Urothelium cell line (cell line): ENCODE measurements at regions not wholly inside any gene's neighbourhood (a gene's known extent, or its start where the extent isn't known, plus 50 kb on each side); places are given as distances from the start of the nearest gene placed in this dataset.

Source experiments
- DNase-seq: peaks from one replicate; pipeline ENCODE4 v3.0.0; 2011; ENCODE audit warnings: low spot score, mixed read lengths
- FAIRE-seq: peaks from 2 replicates; lab custom pipeline; 2011; peaks lifted over from hg19 to GRCh38; lab: Jason Lieb, UNC

DNA sequence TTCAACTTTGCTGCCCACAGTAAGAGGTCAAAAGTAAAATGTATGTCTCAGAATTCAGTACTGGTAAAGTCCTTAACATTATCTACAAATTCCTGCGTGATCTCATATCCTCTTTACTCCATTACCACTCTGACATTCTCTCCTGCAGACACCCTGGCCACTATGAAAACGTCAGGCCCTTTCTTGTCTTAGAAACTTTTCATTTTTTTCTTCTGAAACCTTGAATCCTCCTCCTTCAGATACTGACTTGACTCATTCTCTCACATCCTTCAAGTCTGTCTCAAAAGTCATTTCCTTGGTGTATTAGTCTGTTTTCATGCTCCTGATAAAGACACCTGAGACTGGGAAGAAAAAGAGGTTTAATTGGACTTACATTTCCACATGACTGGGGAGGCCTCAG, 262.3 kb downstream of the POU4F1 start:
- DNase-seq = no peak
- no peak for FAIRE-seq

GRCh38 chr13:78339927-78340326, 263.4 kb downstream of the POU4F1 start:
- FAIRE-seq (no peak), DNase-seq (no peak)

DNA sequence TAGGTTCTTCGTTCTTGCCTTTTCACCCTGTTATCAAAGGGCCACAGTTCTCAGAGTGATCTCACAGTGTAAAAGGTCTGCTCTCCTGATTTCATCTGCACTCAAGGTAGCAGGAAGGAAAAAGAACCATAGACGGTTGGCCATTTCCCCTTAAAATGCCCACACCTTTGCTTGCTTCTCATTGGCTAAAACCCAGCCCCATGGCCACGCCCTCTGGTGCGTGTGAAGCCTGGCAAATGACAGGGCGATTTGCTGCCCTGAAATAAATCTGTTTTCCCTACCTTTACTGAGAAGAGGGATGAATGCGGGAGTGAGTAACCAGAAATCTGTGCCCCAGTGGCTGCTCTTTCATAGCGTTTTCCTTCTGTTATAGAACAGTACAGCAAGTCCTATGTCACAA, 269.3 kb downstream of the POU4F1 start:
- DNase-seq = no peak
- FAIRE-seq = no peak

GRCh38 chr13:78326633-78327032, 276.7 kb downstream of the POU4F1 start:
- FAIRE-seq (no peak), DNase-seq (peak; percentile 18)

- no peak for DNase-seq
- FAIRE-seq = no peak
Observed at GRCh38 chr13:78325585-78325984, 277.8 kb downstream of the POU4F1 start.

GRCh38 chr13:78323848-78324247, 279.5 kb downstream of the POU4F1 start:
- FAIRE-seq (no peak), DNase-seq (peak; percentile 12)

- no peak for FAIRE-seq
- no peak for DNase-seq
Observed at GRCh38 chr13:78323040-78323439, 280.3 kb downstream of the POU4F1 start.

DNA sequence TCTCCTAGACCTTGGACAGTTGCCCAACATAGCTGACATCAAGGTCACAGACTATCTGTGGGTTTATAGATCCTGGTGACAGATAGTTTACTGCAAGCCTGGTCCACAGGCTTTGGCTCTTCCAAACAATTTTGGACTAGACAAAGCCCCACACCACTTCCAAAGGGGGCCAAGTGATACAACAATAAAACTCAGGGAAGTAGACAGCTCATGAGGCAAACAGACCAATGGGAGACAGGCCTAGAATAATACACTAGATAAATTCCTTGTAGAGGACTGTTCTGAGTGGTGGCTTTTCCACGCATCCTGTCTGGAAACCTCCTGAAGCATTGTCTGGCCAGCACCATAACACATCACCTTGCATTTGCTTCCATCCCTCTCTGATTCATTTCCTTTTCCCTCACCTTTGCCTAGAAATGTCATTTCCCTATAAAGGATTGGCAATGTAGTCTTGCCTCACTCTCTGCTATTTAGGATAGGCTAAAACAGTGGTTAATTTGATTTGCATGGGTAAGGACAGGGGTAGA, 284.2 kb downstream of the POU4F1 start:
- FAIRE-seq (no peak), DNase-seq (no peak)

DNA sequence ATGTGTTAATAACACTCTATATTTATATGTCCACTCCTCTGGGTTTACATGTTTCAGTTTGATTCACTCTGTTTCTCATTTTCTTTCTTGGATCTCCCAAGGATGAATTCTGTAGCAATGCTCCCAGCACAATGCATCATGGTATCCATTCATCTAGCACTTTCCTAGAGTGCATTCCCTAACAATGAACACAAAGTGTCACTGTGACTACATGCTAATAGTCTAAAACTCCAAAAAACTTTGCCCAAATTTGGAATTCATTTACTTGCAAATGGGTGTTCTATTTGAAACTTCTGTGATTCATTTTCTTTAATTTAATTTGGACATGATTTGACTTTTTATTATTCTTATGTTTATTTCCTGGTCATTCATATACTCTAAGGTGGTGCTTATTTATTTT, 286.3 kb downstream of the POU4F1 start:
- FAIRE-seq (no peak), DNase-seq (no peak)

GRCh38 chr13:78309497-78310180, 293.7 kb downstream of the POU4F1 start:
- DNase-seq (no peak), FAIRE-seq (no peak)

- FAIRE-seq = no peak
Observed at GRCh38 chr13:78306519-78307206, 296.7 kb downstream of the POU4F1 start.

GRCh38 chr13:78305171-78305570, 298.2 kb downstream of the POU4F1 start:
- no peak for FAIRE-seq
- no peak for DNase-seq

More at GRCh38 chr13:78306519-78307206, 296.7 kb downstream of the POU4F1 start:
- DNase-seq = no peak

- no peak for DNase-seq
- no peak for FAIRE-seq
Observed at GRCh38 chr13:78299832-78300623, 303.3 kb downstream of the POU4F1 start.

- no peak for FAIRE-seq
Observed at GRCh38 chr13:78298657-78299056, 304.7 kb downstream of the POU4F1 start.

GRCh38 chr13:78286748-78287147, 316.6 kb downstream of the POU4F1 start:
- no peak for FAIRE-seq
- DNase-seq = no peak

More at GRCh38 chr13:78298657-78299056, 304.7 kb downstream of the POU4F1 start:
- DNase-seq = no peak

GRCh38 chr13:78265098-78265497, 338.3 kb downstream of the POU4F1 start:
- no peak for FAIRE-seq
- no peak for DNase-seq

DNA sequence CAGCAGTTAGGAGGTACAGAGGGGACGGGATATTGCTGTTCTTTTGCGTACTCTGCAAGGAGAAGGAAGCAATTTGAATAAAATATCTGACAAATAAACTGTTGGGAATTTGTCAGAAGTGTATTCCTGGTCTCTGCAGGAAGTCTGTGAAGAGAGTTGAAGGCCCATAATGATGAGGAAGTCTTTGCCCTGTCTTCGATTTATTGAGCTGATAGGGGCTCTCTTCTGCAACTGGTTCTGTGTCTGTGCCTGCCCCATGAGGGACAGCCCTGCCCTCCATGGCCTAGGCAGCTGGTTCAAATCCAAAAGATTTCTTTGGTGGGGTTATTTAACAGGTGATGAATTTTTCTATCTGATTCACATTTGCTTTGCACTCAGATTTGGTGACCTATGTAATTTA, 339.7 kb upstream of the EDNRB start:
- DNase-seq (no peak), FAIRE-seq (no peak)

GRCh38 chr13:78256484-78256883, 337.9 kb upstream of the EDNRB start:
- FAIRE-seq (no peak), DNase-seq (no peak)

GRCh38 chr13:78254113-78254512, 335.5 kb upstream of the EDNRB start:
- no peak for FAIRE-seq
- DNase-seq = no peak

DNA sequence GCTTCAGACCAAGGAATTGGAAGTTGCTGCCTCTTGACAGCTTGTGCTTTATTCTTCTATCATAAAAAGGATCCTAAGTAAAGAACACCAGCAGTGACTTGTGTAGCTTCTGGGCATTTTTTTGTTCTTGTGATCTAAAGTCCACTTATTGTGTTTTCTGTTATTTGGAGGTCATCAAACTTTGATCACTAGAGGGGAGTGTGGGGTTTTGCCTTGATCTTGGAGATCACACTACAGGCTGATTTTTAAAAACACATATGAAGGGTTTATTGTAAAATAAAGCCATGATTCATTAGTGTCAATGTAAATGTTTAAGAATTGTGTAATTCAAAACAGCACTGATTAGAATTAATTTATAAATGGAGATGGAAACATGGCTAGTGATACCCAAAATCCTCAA, 328.7 kb upstream of the EDNRB start:
- DNase-seq = no peak
- no peak for FAIRE-seq

DNA sequence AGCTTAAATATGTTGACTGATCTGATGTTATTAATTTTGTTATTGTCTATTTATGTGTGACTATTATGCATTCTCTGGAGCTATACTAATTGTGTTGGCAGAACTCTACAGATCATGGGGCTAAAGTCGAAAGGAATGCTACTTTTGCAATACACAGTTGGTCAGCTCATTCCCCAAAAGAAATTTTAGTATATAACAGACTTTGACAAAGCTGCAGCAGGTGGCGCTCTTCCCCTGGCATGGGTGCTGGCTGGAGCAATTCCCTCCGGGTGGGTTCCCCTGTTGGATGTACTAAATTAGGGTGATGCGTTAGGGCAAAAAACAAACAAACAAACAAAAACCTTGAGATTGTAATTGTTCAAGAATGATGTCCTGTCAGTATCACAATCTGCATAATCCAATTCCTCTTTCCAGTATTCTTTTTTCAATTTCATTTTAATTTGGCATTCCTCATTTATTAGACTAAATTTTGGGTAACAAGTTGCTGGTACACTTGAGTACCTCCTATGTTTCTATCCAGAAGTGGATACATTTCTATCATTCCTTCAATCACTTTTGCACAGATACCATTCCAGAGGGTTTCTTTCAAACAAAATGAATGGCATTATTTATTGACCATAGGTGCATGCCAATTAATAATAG, 322.8 kb upstream of the EDNRB start:
- DNase-seq (peak; percentile 35), FAIRE-seq (no peak)
